Tibial nerve (tissue), 4 donors: ENCODE measurements at regions not wholly inside any gene's neighbourhood (a gene's known extent, or its start where the extent isn't known, plus 50 kb on each side); places are given as distances from the start of the nearest gene placed in this dataset.
"Not testable (repeated sequence)": the region's sequence is repeated elsewhere in the genome, so short reads cannot be mapped to it uniquely, and the experiment has no call there.

Experiments
- DNase-seq, 2 donors: peaks; one replicate each; pipeline ENCODE4 v3.0.0-alpha.2; 2019; ENCODE audit warnings: low spot score in 2 of 2
- H3K27ac ChIP-seq, 4 donors: fragments of 200-600 bp; sonication (generic) in 3 of 4; one replicate each; pipeline ENCODE4 v1.5.1; 2017 to 2019; ENCODE audit warnings: mild to moderate bottlenecking in 1 of 4
- H3K27me3 ChIP-seq, 2 donors: fragments of 200-600 bp; sonication (generic) in 1 of 2; one replicate each; pipeline versions ENCODE4 v1.5.1 to v1.6.0; 2017 to 2019
- H3K36me3 ChIP-seq, 3 donors: fragments of 200-600 bp; sonication (generic); one replicate each; pipeline ENCODE4 v1.5.1; 2018 to 2019
- H3K4me1 ChIP-seq, 4 donors: fragments of 200-600 bp; sonication (generic) in 3 of 4; one replicate each; pipeline ENCODE4 v1.5.1; 2017 to 2019
- H3K4me3 ChIP-seq, 4 donors: fragments of 200-600 bp; sonication (generic) in 3 of 4; one replicate each; pipeline ENCODE4 v1.5.1; 2017 to 2019; ENCODE audit warnings: mild to moderate bottlenecking in 1 of 4, moderate library complexity in 1 of 4
- H3K9me3 ChIP-seq, 4 donors: fragments of 200-600 bp; sonication (generic) in 3 of 4; one replicate each; pipeline ENCODE4 v1.5.1; 2017 to 2019
- CTCF ChIP-seq, 5 experiments: fragments of 200-600 bp in 3 of 5; fragments of 450-650 bp in 2 of 5; sonication (generic) in 3 of 5; IDR thresholded peaks; one replicate each; pipeline ENCODE4 v1.5.1; 2016 to 2019; ENCODE audit warnings: antibody characterized with exemption in 5 of 5, mild to moderate bottlenecking in 3 of 5, moderate library complexity in 2 of 5
- EP300 ChIP-seq, 2 donors: sonication (generic); formaldehyde crosslinking; IDR thresholded peaks; one replicate each; pipeline ENCODE4 v1.6.1; 2017; ENCODE audit warnings: antibody characterized with exemption in 2 of 2, mild to moderate bottlenecking in 1 of 2
- POLR2A ChIP-seq, 2 donors: fragments of 450-650 bp; IDR thresholded peaks; one replicate each; pipeline ENCODE4 v1.6.1; 2017; ENCODE audit warnings: antibody characterized with exemption in 2 of 2, mild to moderate bottlenecking in 2 of 2, moderate library complexity in 2 of 2
- WGBS, 2 donors: methylation state at CpG; one replicate each; pipeline ENCODE4 v1.1.5; 2018; 5-methylcytosine and 5-hydroxymethylcytosine counted together

- Histone ChIP-seq H3K4me1 (no peaks in the 10 kb centered on the region), H3K27ac (no peak overlapping the region), H3K9me3 (no peaks in the 10 kb centered on the region), H3K4me3 (no peak overlapping the region), H3K27me3 (no peaks in the 10 kb centered on the region), H3K36me3 (no peaks in the 10 kb centered on the region)
- TF ChIP-seq CTCF (IDR thresholded peaks at IDR 0.05) (no peak), POLR2A (IDR thresholded peaks at IDR 0.05) (no peak), EP300 (IDR thresholded peaks at IDR 0.05) (no peak)
- no peak for DNase-seq
- 89 to 93% methylated on average over 5 of the region's 5 CpGs for WGBS, 2 donors
These were observed 118.3 kb downstream of the EXOC5 start for GRCh38 chr14:57150449-57150848.

GRCh38 chr14:57139173-57139572, 129.5 kb downstream of the EXOC5 start:
- no peaks in the 10 kb centered on the region for H3K9me3 ChIP-seq
- DNase-seq, result no peak
- no peaks in the 10 kb centered on the region for H3K27me3 ChIP-seq
- no peaks in the 10 kb centered on the region for H3K4me1 ChIP-seq
- no peaks in the 10 kb centered on the region for H3K36me3 ChIP-seq
- 90 to 94% methylated on average over 5 of the region's 5 CpGs for WGBS, 2 donors
- H3K4me3 ChIP-seq, result no peak overlapping the region
- no peak overlapping the region for H3K27ac ChIP-seq
- TF ChIP-seq CTCF (IDR thresholded peaks at IDR 0.05), result no peak
- no peak for TF ChIP-seq POLR2A (IDR thresholded peaks at IDR 0.05)
- no peak for TF ChIP-seq EP300 (IDR thresholded peaks at IDR 0.05)

- no peaks in the 10 kb centered on the region for H3K36me3 ChIP-seq
- no peak overlapping the region for H3K27ac ChIP-seq
- no peaks in the 10 kb centered on the region for H3K27me3 ChIP-seq
- TF ChIP-seq CTCF (IDR thresholded peaks at IDR 0.05) (no peak), POLR2A (IDR thresholded peaks at IDR 0.05) (no peak), EP300 (IDR thresholded peaks at IDR 0.05) (no peak)
- 56 to 60% methylated on average over 10 of the region's 10 CpGs for WGBS, 2 donors
- no peaks in the 10 kb centered on the region for H3K9me3 ChIP-seq
- H3K4me1 ChIP-seq, result no peaks in the 10 kb centered on the region
- DNase-seq, result no peak
- no peak overlapping the region for H3K4me3 ChIP-seq
These were observed 131.9 kb downstream of the EXOC5 start for GRCh38 chr14:57136669-57137328.

GRCh38 chr14:57127809-57128208, 140.9 kb downstream of the EXOC5 start:
- not testable (repeated sequence) for H3K27me3 ChIP-seq, H3K4me1 ChIP-seq, H3K4me3 ChIP-seq, H3K27ac ChIP-seq, DNase-seq, H3K36me3 ChIP-seq, H3K9me3 ChIP-seq
- 92 to 94% methylated on average over 6 of the region's 6 CpGs for WGBS, 2 donors

GRCh38 chr14:57122129-57122528, 146.6 kb downstream of the EXOC5 start:
- TF ChIP-seq EP300 (IDR thresholded peaks at IDR 0.05), result no peak
- no peak for TF ChIP-seq CTCF (IDR thresholded peaks at IDR 0.05)
- no peak for TF ChIP-seq POLR2A (IDR thresholded peaks at IDR 0.05)
- Histone ChIP-seq H3K9me3 (no peaks in the 10 kb centered on the region), H3K4me3 (no peak overlapping the region), H3K36me3 (no peaks in the 10 kb centered on the region), H3K27me3 (no peaks in the 10 kb centered on the region), H3K27ac (no peak overlapping the region), H3K4me1 (no peaks in the 10 kb centered on the region)
- no peak for DNase-seq
- WGBS, 2 donors, result 53 to 59% methylated on average over 3 of the region's 3 CpGs

GRCh38 chr14:57112072-57112807, 156.5 kb downstream of the EXOC5 start:
- not testable (repeated sequence) for DNase-seq, H3K36me3 ChIP-seq, H3K27ac ChIP-seq, H3K4me1 ChIP-seq, H3K27me3 ChIP-seq, H3K4me3 ChIP-seq
- peaks cover 0 to 11% (median 0%) of the 10 kb centered on the region in 4 donors for H3K9me3 ChIP-seq
- 81 to 92% methylated on average over 17 to 25 of the region's 32 CpGs for WGBS, 2 donors

- not testable (repeated sequence) for H3K27me3 ChIP-seq, DNase-seq, H3K36me3 ChIP-seq, H3K4me1 ChIP-seq, H3K27ac ChIP-seq, H3K4me3 ChIP-seq
- 94 to 96% methylated on average over 4 of the region's 4 CpGs for WGBS, 2 donors
- peaks cover 0 to 21% (median 0%) of the 10 kb centered on the region in 4 donors for H3K9me3 ChIP-seq
These were observed 158.3 kb downstream of the EXOC5 start for GRCh38 chr14:57110411-57110810.
